G401 (cell line): ENCODE measurements at regions not wholly inside any gene's neighbourhood (a gene's known extent, or its start where the extent isn't known, plus 50 kb on each side); places are given as distances from the start of the nearest gene placed in this dataset.
"Not testable (repeated sequence)": the region's sequence is repeated elsewhere in the genome, so short reads cannot be mapped to it uniquely, and the experiment has no call there.

Experiments used
- DNase-seq: peaks from one replicate; pipeline ENCODE4 v3.0.0-alpha.2; 2015; ENCODE audit warnings: low spot score
- in situ Hi-C: cut with HindIII; loops from 2 replicates; pipeline ENCODE4 v1.10.0; 2016; ENCODE audit warnings: low sequenced_read_pairs, mixed read lengths

DNA sequence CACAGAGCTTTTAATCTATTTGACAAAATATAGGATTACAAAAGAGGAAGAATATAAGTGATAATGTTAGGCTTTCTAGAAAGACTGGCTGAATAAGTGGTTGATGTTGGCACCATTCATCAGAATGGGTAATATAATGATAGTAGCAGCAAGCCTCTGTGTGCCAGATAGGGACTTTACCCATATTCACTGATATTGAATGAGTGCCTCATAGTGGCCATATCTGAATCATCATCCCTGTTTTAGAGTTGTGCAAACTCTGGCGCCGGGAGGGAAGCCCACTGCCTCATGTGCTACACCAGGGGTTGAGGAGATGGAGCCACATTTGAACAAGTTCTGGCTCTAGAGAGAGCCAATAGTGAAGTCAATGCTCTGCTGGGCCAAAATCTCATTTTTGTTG, 368.7 kb upstream of the CRIM1 start:
- in situ Hi-C loops: no loop called here
- DNase-seq: no peak

DNA sequence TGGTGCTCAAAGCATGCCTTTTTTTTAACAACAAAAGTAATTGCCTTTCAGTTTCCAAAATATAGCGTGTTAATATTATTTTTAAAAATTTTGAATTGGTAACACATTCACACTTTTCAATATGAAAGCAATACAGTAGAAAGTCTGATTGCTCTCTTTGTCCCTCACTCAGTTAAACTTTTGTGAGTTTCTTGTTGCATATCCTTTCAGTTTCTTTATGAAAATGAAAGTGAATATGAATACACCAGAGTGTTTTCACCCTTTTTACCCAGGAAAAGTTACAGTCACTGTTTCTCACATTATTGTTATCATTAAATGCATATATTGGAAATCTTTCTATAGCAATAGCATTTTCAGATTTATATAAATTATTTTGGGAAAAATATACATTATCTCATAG, 377.4 kb upstream of the CRIM1 start:
- DNase-seq: no peak
- in situ Hi-C loops: no loop called here

DNA sequence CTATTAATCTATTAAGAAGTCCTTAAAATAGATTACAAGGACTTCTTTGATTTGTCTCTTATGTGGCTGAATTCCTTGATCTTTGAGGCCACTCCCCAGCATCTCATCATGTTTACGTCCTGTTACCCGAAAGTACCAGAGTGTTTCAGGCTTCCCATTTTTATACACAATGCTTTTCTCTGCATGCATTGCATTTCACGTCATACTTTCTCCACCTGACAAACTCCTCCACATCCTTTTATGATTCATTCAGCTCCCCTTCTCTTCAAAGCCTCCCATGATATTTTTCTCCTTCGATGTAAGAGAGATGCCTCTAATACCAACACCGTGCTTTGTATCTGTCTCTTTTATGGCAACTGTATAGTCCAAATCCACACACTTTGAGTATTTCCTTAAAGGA, 379.0 kb upstream of the CRIM1 start:
- DNase-seq: no peak
- in situ Hi-C loops: no loop called here

DNA sequence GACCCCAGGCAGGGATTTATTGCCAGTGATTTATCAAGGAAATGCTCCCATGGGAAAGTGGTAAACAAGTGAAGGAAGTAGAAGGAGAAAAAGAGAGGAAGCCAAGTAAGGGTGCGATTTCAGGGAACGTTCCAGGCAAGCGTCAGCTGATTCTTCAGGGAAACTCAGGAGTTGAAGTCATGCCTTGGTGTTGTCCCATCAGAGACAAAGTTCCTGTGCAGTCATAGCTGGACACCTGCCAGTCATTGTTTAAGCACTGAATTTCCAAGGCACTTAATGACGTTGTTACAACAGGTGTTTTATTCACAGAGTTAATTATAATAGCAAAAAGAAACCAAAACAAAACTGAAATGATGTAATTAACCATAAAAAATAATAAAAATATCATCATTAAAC, 381.8 kb upstream of the CRIM1 start:
- in situ Hi-C loops: no loop called here
- no peak for DNase-seq

DNA sequence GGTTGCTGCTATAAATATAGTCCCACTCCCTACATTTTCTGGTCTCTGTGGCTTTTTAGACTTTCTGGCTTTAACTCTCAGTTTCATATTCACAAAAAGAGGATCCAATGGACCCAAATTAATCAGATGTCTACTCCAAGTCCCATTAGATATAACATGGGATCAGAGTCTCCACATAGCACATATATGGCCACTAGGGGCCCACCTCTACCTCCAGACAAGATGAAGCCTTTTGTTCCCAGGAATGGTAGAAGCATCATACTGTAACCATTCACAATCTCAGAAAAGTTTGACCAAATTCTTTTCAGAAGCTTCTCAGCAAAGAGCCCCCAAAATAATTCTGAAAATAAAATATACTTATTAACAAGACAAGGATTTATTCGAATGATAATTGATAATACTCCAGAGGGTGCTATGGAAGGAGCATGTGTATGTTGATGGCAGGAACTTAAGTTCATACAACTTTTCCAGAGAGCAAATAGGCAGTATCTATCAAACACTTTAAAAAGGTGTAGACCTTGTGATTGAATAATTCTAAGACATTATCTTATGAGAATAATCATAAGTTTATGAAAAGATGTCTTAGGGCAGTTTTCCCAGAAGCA, 382.3 kb upstream of the CRIM1 start:
- peak; percentile 12 for DNase-seq
- in situ Hi-C loops: no loop called here

DNA sequence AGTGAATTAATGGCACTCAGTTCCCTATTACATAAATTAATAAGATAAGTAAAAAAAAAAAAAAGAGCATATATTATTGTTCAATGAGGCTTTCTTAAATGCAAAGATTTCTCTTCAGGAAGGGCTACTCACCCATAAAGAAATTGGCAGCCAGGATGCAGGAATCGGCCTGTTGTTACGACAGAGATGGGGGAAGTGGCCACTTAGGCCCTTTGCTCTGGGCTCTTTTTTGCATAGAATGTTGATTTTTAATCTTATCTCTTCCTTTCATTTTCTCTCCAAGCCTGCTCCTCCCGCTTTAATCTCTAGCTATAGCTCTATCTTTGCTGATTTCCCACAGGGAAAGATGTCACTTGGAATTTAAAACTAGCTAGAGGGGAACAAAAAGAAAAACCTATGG, 391.8 kb upstream of the CRIM1 start:
- DNase-seq: no peak
- in situ Hi-C loops: no loop called here

DNA sequence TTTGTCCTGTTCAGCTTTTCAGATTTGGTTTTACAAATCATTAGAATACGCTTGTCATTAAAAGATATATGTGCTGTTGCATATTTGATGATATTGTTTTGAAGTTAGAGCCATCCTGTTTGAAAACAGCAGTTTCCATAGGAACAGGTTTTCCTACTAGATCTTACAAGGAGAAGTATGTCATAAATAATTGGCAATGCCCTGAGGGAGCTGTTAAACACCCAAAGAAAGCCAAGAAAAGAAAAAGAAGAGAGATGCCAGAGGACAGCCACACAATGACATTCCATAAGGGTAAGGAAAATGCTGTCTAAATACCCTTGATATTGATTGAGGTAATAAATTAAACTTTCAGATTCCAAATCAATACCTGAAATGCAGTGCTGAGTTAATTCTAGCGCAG, 392.2 kb upstream of the CRIM1 start:
- no peak for DNase-seq
- in situ Hi-C loops: no loop called here

DNA sequence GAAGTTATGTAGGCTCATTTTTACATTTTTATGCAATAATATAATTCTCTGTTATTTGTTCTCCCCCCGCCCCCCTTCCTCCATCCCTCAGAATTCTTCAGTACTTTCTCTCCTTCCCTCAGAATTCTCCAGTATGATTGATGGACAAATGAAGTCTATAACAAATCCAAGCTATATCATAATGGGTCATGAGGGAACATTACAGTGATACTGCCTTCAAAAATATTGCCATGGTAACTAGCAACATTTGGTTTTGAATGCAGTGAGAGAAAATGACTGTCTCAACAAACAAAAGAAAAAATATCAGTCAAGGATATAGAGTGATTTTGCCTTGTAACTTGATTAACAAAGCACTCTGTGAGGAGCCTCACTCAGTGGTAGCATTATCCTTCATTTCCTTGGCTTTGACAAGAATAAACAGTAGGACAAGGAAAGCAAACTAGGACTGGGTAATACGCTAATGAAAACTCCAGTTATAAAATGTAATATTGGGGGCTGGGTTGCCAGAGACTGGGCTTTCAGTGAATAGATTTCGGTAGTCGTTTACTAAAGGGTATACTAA, 392.9 kb upstream of the CRIM1 start:
- no peak for DNase-seq
- in situ Hi-C loops: no loop called here

DNA sequence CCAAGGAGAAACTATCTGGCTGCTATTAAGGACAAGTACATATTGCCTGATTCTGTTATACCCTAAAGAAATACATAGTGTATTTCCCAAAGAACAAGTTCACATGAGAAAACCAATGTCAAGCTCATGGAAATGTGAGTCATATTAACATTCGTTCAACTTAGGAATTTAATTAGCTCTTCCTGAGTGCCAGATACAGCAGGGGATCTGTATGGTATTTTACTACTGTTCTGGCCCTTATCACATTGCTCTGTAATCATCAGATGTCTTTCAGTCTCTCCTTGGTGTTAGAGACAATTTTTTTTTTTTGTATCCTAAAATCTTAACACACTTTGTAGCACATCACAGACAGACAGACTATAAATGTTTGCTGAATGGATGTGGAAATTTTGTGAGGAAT, 395.0 kb upstream of the CRIM1 start:
- DNase-seq: no peak
- in situ Hi-C loops: no loop called here

DNA sequence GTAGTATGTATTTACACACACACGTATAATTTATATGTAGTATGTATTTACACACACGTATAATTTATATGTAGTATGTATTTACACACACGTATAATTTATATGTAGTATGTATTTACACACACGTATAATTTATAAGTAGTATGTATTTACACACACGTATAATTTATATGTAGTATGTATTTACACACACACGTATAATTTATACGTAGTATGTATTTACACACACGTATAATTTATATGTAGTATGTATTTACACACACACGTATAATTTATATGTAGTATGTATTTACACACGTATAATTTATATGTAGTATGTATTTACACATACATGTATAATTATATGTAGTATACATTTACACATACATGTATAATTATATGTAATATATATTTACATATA, 398.5 kb upstream of the CRIM1 start:
- in situ Hi-C loops, DNase-seq: not testable (repeated sequence)

DNA sequence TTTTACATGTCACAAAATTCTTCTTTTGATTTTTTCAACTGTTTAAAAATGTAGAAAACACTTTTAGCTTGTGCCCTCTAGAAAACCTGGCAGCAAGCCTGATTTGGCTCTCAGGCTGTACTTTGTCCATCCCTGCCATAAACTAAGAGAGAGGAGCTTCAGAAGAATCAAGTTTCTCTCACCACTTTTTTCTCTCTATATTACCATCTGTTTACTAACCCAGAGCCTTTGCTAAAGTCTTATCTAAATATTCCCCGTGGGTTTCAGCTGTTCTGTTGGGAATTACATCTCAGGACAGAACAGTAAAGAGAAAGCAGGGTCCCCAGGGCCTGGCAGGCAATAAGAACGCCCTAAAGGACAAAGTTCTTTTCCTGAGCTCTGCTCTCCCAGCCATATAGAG, 409.1 kb upstream of the CRIM1 start:
- no peak for DNase-seq
- in situ Hi-C loops: no loop called here

DNA sequence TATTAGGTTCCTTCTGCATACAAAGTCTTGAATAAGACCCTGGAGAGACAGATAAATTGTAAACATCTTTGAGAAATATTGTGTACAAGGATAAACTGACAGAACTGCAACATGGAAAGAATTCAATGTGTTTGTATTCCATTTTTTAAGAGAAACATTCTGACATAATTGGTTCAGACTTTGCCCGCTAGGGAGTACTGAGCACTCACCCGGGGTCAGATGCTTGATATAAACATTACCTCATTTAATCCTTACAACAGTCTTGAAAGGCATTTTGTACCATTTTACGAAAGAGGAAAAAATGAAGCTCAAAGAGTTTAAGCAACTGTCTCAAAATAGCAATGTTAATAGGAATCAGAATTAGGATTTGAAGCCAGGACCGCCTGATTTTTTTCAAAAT, 416.7 kb upstream of the CRIM1 start:
- DNase-seq: no peak
- in situ Hi-C loops: no loop called here

DNA sequence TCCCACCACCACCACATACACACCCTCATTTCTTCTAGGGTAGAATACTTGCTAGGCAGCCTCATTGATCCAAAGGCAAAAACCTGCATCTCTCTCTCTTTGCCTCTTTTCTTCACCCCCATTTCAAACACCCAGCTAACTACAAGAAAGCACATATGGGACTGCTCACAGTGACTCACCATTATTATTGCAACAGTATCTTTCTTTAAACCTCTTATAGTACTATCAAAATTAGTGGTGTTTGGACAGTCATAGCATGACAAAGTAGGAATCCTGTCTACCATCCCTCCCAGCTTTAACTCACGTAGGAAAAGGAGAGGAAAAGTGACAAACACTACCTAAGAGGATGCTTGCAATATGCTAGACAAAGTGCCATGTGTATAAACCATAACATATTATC, 422.5 kb upstream of the CRIM1 start:
- in situ Hi-C loops: no loop called here
- DNase-seq: no peak

DNA sequence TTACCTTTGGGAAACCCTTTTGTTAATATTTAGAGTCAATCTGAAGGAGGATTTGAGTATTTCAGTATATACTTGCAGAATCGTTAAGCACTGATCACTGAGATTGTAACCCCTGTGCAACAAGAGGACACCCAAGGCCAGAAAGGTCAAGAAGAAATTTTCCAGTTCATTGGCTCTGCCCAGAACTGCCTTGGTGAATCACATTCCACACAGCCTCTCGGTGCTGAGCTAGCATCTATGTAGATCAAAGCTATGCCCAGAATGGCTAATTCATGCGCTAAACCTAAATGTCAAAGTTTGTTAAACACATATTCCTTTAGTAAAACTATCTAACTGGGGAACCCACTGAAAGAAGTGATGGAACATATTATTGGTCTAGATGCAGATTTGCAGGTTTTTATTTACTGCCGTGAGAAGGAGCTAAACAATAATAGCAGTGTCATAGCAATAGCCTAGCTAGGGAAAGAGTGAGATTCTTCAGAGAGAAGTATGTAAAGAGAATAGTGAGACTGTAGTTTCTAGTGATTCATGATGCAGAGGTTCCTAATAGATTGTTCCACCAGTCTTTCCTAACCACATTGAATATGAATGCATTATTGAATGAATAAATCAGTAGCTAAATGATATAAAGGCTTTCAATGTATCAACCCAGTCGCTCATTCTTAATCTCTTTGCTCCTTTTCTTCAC, 423.2 kb upstream of the CRIM1 start:
- in situ Hi-C loops: no loop called here
- DNase-seq: no peak

DNA sequence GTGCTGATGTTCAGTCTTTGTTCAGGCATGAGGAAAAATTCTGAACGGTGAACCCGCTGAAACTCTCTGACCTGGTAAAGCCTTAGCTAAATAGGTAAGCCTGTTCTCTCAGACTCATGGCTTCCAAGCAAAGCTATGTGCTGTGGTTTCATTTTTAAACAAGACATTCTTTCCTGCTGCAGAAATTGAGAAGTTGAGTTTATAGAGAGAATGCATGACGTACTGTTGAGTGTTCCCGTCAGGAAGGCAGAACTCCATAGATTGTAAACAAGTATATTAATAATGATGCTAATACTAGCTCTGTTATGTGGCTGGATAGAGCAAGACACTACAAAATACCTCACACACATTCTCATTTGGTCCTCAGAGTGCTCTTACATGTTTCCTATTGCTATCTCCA, 424.0 kb upstream of the CRIM1 start:
- no peak for DNase-seq
- in situ Hi-C loops: no loop called here

DNA sequence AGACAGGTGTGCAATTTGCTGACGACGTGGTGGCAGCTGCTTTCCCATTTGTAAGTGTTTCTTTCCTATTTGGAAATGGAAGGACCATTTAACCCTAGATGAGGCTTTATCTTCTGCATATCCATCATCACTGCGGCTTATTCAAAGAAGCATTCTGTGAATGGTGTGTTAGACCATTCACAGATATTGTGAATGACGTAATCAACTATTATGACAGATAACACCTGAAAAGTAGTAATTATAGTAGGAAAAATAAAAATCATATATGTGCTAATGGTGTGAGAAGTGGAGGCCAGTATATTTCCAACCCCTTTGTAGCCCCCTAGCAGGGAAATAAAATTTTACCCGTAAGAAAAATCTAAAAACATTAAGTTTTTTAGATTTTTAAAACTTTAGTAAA, 424.5 kb upstream of the CRIM1 start:
- in situ Hi-C loops: no loop called here
- no peak for DNase-seq

DNA sequence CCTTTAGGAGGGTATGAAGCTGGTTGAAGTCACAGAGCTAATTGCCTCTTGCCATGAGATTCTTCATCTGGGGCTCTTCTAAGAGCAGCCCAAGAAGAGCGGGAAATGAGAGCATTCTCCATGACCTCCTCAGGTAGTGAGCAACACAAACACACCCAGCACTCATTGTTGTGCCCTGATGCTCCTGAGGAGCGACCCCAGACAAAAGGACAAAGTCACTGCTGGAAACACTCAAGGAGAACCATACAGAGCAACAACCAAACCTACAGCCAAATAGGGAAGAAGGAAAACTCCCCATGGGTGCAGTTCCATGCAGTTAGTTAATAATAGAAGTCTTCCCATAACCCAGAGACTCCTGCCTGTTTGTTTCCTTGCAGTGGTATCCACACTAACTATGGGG, 426.0 kb upstream of the CRIM1 start:
- no peak for DNase-seq
- in situ Hi-C loops: no loop called here

DNA sequence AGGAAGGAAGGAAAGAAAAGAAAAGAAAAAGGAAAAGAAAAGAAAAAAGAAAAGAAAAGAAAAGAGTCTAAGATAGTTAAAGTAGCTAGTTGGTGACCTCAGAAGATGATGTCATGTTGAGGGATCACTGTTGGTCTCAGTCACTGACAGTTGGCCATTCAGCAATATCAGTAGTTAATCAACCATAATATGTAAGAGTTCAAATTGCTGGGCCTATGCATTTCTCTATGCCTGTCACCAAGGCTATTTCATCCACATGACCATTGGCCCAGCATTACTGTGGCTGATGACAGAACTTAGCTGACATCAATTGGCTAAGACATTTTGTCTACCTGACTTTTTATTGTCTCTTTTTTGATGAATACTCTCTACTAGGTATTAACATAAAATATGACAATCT, 435.5 kb upstream of the CRIM1 start:
- in situ Hi-C loops: no loop called here
- no peak for DNase-seq

DNA sequence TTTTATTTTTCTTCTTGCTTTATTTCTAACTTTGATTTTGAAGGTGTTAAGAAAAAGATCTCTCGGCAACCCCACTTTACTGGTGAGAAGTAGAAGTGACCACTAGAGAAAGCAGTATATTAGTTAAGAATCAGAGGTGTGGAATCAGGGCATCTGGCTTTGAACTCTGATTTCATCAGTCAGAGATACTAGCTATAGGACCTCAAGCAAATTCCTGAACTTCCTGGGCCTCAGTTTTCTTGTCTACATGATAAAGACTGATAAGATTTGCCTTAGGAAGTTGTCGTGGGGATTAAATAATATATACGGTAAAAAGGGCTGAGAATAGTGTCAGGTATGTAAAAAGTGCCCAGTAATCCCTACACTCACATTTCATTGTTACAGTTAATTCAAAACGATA, 440.3 kb upstream of the CRIM1 start:
- no peak for DNase-seq
- in situ Hi-C loops: no loop called here

DNA sequence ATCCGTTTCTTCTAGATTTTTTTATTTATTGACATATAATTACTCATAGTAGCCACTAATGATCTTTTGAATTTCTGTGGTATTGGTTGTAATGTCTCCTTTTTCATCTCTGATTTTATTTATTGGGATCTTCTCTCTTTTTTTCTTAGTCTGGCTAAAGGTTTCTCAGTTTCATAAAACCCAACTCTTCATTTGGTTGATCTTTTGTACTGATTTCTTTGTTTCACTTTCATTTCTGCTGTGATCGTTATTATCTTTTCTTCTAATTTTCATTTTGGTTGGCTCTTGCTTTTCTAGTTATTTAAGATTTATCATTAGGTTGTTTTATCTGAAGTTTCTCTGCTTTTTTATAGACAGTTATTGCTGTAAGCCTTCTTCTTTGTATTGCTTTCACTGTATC, 463.6 kb upstream of the CRIM1 start:
- in situ Hi-C loops: no loop called here
- DNase-seq: no peak

DNA sequence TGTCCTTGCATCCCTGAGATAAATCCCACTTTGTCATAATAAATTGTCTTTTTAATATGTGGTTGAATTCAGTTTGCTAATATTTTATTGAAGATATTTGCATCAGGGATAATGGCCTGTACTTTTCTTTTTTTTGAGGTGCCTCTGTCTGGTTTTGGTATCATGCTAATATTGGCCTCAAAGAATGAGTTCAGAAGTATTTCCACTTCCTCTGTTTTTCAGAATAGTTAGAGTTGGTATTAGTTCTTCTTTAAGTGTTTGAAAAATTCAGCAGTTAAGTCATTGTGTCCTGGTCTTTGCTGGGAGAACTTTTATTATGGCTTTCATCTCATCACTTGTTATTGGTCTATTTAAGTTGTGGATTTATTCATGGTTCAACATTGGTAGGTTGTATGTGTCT, 464.1 kb upstream of the CRIM1 start:
- in situ Hi-C loops: no loop called here
- no peak for DNase-seq
